ENCODE measurements at regions not wholly inside any gene's neighbourhood (a gene's known extent, or its start where the extent isn't known, plus 50 kb on each side); places are given as distances from the start of the nearest gene placed in this dataset.

DNA sequence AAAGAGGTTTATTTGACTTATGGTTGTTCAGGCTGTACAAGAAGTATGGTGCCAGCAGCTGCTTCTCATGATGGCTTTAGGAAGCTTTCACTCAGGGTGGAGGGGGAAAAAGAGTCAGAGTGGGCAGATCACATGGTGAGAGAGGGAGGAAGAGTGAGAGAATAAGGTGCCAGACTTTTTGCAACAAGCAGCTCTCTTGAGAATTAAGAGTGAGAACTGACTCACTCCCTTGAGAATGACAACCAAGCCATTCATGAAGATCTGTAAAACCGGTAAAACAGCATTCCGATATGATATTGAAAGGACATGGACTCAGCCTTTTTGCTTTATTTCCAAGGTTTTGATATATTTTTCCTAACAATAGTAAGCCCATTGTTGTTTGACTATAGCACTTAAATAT is 501.2 kb downstream of the GALC start:
- Histone ChIP-seq H3K27ac (ENCODE audit: insufficient read depth, low read depth, low read length) (no peak overlapping the region), H3K36me3 (ENCODE audit: control insufficient read depth in 2 of 2, extremely low read depth in 1 of 2, insufficient read depth in 2 of 2, low read length in 2 of 2) (no peaks in the 10 kb centered on the region), H3K27me3 (ENCODE audit: control insufficient read depth in 2 of 2, insufficient read depth in 2 of 2, low read length in 2 of 2) (no peaks in the 10 kb centered on the region), H3K4me1 (ENCODE audit: control insufficient read depth, extremely low read depth, insufficient read depth, low read length) (no peaks in the 10 kb centered on the region), H3K4me3 (replicated peaks in 1 of 3; ENCODE audit: insufficient read depth in 1 of 3, low read depth in 1 of 3, low read length in 3 of 3) (no peak overlapping the region), H3K9ac (replicated peaks; ENCODE audit: extremely low read depth, insufficient read depth, low read length) (no peak overlapping the region), H4K20me1 (replicated peaks; ENCODE audit: control insufficient read depth, extremely low read depth, insufficient read depth, low read length) (no peaks in the 10 kb centered on the region), H3K9me1 (replicated peaks; ENCODE audit: control insufficient read depth, extremely low read depth, insufficient read depth, low read length) (no peaks in the 10 kb centered on the region), H2AFZ (ENCODE audit: low read depth, low read length) (no peak overlapping the region), H3K4me2 (ENCODE audit: insufficient read depth, low read length) (no peak overlapping the region), H3K9me3 (replicated peaks; ENCODE audit: control insufficient read depth, insufficient read depth, low read length) (peaks cover 1% of the 10 kb centered on the region), H3K79me2 (ENCODE audit: control insufficient read depth, insufficient read depth, low read length) (no peaks in the 10 kb centered on the region)
- BruUV-seq (replicated peaks): no TSS peak
- dilution Hi-C loops (cut with MboI; ENCODE audit: extremely low pct_ligation_motif_present, low sequenced_read_pairs): no loop called here
- intact Hi-C loops (cut with micrococcal nuclease): no loop called here
- no peak for FAIRE-seq
- CTCF ChIA-PET: no interaction called here
- TF ChIP-seq, protein P1, sequence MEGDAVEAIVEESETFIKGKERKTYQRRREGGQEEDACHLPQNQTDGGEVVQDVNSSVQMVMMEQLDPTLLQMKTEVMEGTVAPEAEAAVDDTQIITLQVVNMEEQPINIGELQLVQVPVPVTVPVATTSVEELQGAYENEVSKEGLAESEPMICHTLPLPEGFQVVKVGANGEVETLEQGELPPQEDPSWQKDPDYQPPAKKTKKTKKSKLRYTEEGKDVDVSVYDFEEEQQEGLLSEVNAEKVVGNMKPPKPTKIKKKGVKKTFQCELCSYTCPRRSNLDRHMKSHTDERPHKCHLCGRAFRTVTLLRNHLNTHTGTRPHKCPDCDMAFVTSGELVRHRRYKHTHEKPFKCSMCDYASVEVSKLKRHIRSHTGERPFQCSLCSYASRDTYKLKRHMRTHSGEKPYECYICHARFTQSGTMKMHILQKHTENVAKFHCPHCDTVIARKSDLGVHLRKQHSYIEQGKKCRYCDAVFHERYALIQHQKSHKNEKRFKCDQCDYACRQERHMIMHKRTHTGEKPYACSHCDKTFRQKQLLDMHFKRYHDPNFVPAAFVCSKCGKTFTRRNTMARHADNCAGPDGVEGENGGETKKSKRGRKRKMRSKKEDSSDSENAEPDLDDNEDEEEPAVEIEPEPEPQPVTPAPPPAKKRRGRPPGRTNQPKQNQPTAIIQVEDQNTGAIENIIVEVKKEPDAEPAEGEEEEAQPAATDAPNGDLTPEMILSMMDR (IDR thresholded peaks at IDR 0.05; ENCODE audit: extremely low read depth in 1 of 2, insufficient read depth in 1 of 2, low read depth in 1 of 2, low read length in 2 of 2): no peak
- TF ChIP-seq GATA2 (IDR thresholded peaks at IDR 0.05; ENCODE audit: insufficient read depth, insufficient read length, low read depth, low read length) (no peak), POLR2AphosphoS5 (IDR thresholded peaks at IDR 0.05; ENCODE audit: insufficient read depth, low read depth, low read length) (no peak), EZH2 (IDR thresholded peaks at IDR 0.05; ENCODE audit: borderline replicate concordance, low read depth, low read length, severe bottlenecking) (no peak), MYC (IDR thresholded peaks at IDR 0.05; ENCODE audit: low read depth, low read length) (no peak), JUN (IDR thresholded peaks at IDR 0.05; ENCODE audit: borderline replicate concordance, insufficient read depth, insufficient read length, low read depth) (no peak), POLR2A (IDR thresholded peaks at IDR 0.05; ENCODE audit: low read depth, low read length) (no peak), FOS (IDR thresholded peaks at IDR 0.05; ENCODE audit: borderline replicate concordance, insufficient read depth, low read length) (no peak)
- TF ChIP-seq, protein P2, sequence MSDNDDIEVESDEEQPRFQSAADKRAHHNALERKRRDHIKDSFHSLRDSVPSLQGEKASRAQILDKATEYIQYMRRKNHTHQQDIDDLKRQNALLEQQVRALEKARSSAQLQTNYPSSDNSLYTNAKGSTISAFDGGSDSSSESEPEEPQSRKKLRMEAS (IDR thresholded peaks at IDR 0.05; ENCODE audit: insufficient read depth, insufficient read length): no peak
- POLR2A ChIA-PET: no interaction called here
- DNase-seq (ENCODE audit: low read depth, low spot score): no peak
